GM21447 (cell line): ENCODE measurements at regions not wholly inside any gene's neighbourhood (a gene's known extent, or its start where the extent isn't known, plus 50 kb on each side); places are given as distances from the start of the nearest gene placed in this dataset.
"Not testable (repeated sequence)": the region's sequence is repeated elsewhere in the genome, so short reads cannot be mapped to it uniquely, and the experiment has no call there.

Source experiments
- ATAC-seq: cut with Tn5 transposase; IDR thresholded peaks from one replicate; pipeline ENCODE4 v1.9.1; 2021; ENCODE audit not compliant: unreplicated experiment

DNA sequence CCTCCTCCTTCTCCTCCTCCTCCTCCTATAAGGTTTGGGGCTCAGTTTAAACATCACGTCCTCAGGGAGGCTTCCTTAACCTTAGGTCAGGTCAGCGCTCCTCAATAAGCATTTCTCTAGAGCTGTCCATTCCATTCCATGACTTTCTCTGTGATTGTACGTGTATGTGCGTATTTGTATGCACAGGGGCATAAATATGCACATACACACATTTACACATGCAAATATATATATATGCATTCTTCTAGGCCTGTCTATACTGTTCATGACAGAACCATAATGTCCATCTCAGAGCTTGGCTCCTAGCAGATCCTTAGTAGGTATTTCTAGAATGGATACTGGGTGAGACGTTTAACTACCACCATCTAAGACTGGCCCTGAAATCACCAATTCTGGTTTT is 258.6 kb downstream of the STIM2 start:
- no peak for ATAC-seq

- ATAC-seq = no peak
Observed at GRCh38 chr4:27121830-27122229, 261.2 kb downstream of the STIM2 start.

- ATAC-seq = no peak
Observed at GRCh38 chr4:27123123-27123768, 262.6 kb downstream of the STIM2 start.

DNA sequence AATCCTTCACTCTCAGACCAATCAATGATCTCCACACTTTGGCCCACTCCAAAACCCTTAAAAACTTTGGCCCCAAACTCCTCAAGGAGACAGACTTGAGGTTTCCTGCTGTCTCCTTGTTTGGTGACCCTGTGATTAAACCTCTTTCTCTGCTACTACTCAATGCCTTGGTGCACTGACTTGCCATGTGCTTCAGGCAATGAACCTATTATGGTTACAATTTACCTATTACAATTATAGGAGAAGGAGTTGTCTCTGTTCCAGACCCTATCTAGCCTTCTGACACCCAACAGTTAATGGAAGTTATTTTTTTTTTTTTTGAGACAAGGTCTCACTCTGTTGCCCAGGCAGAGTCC is 263.1 kb downstream of the STIM2 start:
- ATAC-seq = no peak

DNA sequence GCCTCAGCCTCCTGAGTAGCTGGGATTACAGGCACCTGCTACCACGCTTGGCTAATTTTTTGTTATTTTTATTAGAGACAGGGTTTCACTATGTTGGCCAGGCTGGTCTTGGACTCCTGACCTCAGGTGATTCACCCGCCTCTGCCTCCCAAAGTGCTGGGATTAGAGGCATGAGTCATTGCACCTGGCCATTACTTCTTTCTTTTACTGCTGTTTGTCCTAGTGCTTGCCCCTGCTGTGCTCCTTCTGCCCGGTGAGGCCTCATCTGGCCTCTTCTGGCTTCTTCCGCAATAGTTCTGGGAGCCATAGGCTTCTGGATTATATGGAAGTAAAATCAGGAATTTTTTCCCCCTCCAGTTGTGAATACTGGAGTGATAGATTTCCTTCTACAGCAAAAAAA is 266.3 kb downstream of the STIM2 start:
- ATAC-seq = not testable (repeated sequence)

DNA sequence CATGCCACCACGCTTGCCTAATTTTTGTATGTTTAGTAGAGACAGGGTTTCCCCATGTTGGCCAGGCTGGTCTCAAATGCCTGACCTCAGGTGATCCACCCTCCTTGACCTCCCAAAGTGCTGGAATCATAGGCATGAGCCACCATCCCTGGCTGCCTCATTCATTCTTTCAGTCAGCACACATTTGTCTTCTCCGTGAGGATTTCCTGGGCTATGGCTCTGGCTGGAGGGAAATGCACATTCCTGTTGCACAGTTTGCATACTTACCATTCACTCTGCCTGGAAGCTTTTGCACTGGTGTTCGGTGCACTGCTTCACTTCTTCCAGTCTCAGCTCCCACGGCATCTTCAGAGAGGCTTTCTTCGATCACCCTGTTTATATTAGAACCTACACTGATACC is 267.8 kb downstream of the STIM2 start:
- no peak for ATAC-seq

- no peak for ATAC-seq
Observed at GRCh38 chr4:27129871-27130366, 269.3 kb downstream of the STIM2 start.

- ATAC-seq = no peak
Observed at GRCh38 chr4:27132497-27132896, 271.9 kb downstream of the STIM2 start.

- no peak for ATAC-seq
Observed at GRCh38 chr4:27140486-27140885, 279.8 kb downstream of the STIM2 start.

- ATAC-seq = no peak
Observed at GRCh38 chr4:27141530-27141929, 280.9 kb downstream of the STIM2 start.

- no peak for ATAC-seq
Observed at GRCh38 chr4:27142841-27143240, 282.2 kb downstream of the STIM2 start.

DNA sequence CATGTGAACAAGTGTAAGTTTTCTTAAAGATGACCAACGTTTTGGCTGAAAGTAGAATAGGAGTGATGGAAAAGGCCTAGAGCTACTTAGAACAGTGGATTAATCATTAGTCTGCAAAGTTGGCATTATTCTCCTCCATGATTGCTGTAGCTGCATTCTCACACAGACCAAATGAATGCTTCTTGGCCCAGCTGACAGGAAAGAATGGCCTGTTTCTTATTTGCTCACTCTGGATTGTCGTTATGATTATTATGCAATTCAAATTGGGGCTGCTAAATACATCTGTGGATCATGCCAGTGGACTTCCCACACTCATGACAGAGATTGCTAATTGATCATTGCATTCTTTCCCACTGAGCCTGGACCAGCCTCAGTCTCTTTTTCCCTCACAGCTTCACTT is 285.0 kb downstream of the STIM2 start:
- ATAC-seq = no peak

- ATAC-seq = no peak
Observed at GRCh38 chr4:27148211-27148895, 287.7 kb downstream of the STIM2 start.

DNA sequence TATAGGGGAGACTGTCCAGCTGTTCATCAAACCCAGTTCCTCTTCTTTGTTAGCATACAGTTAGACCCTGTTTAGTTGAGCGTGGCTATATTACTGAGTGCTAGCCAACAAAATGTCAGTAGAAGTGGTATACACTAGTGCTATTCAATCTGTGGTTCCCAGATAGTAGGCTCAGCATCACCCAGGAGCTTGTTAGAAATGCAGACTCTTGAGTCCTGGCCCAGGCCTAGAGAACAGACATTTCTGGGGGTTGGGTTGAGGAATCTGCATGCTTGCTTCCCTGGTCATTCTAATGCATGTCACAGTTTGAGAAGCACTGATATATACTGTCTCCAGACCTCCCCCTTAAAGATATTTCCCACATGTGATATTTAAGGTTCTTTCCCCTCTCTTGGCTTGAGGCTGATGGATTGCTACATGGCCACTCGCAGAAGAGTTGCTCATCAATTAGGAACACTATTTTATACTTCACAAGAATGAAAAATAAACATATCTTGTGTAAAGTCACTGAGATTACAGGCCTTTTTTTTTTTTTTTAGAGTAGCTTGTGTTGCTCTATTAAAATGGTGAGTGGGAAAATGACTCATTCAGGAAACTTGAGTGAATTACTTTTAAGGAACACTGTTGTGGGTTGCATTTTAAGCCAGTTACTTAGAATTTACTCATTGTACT is 289.0 kb downstream of the STIM2 start:
- no peak for ATAC-seq

DNA sequence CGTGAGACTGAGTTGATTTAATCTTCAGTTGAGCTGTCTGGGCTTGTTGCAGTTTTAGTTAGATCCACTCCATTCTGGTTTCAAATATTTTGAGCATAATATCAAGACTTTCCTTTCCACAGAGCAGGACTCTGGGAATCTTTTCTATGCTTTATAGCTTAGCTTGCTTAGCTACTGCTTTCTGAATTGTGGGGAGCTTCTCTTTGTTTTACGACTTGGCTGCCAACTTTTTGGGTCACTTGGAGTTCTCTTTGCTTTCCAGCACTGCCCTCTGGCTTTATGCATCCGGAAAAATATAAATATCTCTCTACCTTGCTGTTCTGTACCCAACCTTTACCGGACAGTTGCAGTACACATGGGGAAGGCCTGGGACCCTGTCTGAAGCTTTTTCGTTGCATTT is 292.1 kb downstream of the STIM2 start:
- no peak for ATAC-seq

DNA sequence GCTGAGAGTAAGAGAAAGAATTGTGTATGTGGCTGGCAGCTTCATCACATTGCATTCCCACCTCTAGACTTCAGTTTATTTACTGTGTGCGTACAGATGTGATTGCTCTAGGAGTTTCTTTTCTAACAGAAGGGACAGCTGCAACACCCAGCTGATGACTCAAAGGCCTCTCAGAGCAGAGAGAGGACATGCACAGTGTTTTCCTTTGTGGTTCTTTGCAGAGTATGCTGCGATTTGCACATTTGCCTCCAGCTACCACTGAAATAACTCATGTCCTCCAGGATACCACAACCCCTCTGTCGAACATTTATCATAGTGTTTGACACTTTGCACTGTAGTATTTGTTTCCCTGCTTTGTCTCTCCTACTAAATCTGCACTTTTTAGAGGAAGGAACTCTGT is 294.1 kb downstream of the STIM2 start:
- no peak for ATAC-seq

DNA sequence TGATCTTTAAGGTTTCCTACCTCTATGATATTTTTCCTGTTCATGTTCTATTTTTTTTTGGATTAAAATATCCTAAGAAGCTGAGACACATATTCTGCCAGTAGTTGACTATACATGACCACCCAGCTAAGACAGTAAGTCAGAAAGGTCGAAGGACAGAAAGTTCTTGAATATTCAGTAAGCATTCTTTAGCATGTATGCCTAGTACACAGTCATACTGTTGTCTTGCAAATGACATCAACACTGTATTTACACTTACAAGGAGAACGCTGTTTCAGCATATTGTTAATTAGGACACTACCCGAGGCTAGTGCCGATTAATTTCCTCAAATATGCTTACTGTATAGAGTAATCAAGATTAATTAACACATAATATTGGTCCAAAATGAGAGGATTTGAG is 300.6 kb downstream of the STIM2 start:
- no peak for ATAC-seq

GRCh38 chr4:27168783-27169182 is 308.1 kb downstream of the STIM2 start:
- no peak for ATAC-seq

- no peak for ATAC-seq
Observed at GRCh38 chr4:27173280-27173679, 312.6 kb downstream of the STIM2 start.

DNA sequence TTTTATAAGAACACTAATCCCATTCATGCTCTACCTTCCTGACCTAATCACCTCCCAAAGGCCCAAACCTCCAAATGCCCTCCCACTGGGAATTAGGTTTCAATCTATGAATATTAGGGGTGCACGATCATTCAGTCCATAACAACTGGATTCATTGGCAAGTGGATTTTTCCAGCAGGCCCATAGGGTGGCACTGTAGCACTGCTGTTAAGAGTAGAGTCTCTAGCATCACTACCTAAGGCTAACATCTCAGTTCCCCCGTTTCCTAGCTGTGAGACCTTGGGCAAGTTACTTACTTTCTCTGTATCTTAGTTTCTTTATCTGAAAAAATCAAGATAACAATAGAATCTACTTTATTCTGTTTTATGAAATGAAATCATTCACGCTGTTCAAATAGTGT is 315.8 kb downstream of the STIM2 start:
- no peak for ATAC-seq

DNA sequence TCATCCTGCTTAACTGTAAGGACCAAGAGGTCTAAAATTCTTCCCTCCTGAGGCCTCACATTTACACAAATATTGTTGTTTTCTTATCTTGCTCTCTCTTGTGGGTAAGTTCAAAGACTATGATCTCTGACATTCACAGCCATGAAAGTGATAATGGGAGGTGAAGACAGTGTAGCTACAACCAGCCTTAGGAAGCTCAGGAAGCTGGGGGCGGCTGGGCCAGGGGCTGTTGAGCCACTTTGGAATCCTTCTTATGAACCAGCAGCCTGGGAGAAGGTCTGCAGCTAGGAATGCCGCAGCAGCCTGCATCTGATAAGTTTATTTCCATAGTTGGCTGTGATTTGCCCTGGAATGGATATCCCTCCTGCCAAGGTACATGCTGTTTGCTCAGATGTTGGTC is 316.2 kb downstream of the STIM2 start:
- no peak for ATAC-seq

- ATAC-seq = no peak
Observed at GRCh38 chr4:27178061-27178460, 317.4 kb downstream of the STIM2 start.
